GM12873 (cell line): ENCODE measurements at regions not wholly inside any gene's neighbourhood (a gene's known extent, or its start where the extent isn't known, plus 50 kb on each side); places are given as distances from the start of the nearest gene placed in this dataset.

Experiments
- TF ChIP-seq, protein P1 (sequence below): IDR thresholded peaks from 2 replicates; pipeline ENCODE4 v1.5.1; 2012; ENCODE audit warnings: low read depth, mild to moderate bottlenecking, moderate library complexity, low read length, control low read depth; ENCODE audit not compliant: insufficient read depth; ENCODE audit errors: missing control alignments

DNA sequence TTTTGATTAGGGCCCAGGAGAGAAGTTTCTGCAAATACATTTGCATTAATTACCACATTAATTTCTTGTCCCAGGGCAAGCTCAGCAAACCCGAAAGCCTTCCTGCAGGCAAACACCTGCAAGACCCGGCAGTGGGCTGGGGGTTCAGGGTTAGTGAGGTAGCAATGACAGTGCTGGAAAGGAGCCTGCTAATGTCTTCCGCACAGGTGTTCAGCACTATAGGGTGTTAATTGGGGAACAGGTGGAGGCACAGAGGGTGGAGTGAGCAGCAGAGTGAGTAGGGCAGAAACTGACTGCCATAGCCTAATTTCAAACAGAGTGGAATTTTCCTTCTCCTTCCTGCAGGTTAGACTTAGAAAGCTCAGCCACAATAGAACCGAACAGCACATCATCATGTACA lies 50.9 kb upstream of the UBASH3B start:
- TF ChIP-seq, protein P1, sequence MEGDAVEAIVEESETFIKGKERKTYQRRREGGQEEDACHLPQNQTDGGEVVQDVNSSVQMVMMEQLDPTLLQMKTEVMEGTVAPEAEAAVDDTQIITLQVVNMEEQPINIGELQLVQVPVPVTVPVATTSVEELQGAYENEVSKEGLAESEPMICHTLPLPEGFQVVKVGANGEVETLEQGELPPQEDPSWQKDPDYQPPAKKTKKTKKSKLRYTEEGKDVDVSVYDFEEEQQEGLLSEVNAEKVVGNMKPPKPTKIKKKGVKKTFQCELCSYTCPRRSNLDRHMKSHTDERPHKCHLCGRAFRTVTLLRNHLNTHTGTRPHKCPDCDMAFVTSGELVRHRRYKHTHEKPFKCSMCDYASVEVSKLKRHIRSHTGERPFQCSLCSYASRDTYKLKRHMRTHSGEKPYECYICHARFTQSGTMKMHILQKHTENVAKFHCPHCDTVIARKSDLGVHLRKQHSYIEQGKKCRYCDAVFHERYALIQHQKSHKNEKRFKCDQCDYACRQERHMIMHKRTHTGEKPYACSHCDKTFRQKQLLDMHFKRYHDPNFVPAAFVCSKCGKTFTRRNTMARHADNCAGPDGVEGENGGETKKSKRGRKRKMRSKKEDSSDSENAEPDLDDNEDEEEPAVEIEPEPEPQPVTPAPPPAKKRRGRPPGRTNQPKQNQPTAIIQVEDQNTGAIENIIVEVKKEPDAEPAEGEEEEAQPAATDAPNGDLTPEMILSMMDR = no peak

DNA sequence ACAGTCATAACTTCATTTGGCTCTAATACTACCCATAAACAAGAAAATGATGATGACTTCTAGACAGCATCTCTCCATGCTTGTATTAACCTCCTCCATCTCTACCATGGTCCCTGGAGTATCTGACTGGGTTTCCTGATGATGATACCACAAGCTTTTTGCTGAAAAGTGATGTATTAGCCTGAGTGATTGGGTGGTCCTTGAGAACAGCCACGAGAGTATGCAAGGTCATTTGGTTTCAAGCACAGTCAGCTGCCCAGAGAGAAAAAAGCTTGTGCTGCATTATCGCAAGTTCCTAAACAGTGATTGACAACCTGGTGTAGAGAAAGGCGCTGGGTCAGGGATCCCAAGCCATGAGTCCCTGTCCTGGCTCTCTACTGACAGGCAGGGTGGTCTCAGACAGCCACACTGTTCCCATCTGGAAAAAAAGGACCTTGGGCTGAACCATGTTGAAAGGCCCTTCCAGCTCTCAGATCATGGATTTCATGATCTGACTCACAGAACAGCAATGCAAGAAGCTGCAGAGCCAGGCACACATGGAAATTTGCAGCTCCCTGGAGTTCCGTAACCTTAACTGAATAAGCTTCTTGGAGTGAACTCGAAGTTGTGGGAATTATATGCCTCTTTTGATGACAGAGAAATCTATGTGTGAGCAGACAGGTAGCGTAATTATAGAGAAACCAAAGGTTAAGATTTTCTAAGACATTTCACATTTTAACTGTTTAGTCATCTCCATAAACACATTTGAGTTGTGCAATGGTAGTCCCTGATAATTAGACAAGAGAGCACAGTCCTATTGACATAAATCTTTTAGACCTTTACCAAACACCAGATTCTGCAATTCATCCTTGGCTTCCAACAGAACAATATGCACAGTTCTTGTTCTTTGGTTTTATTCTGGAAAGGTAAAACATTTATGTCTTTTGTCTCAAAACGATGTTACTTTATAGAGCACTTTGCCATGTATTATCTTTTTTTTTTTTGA lies 54.1 kb upstream of the UBASH3B start:
- TF ChIP-seq, protein P1 = no peak

DNA sequence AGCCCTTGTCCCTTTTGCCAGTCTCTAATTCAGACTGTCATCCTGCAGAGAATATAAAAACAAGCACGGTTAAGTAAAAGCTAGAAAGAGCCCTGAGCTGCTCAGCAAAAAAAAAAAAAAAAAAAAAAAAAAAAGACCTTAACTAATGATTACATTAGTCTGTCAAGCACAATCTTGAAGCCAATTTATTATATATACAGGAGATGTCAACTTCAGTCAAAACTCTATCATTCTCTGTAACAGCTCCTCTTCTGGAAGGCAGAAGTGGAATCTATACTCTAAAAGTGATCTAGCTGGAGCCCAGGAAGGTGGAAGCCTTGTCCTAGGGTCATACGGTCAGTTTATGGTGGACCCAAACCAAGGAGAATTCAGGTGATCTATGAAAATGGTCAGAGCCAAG lies 55.2 kb upstream of the UBASH3B start:
- TF ChIP-seq, protein P1 = no peak

DNA sequence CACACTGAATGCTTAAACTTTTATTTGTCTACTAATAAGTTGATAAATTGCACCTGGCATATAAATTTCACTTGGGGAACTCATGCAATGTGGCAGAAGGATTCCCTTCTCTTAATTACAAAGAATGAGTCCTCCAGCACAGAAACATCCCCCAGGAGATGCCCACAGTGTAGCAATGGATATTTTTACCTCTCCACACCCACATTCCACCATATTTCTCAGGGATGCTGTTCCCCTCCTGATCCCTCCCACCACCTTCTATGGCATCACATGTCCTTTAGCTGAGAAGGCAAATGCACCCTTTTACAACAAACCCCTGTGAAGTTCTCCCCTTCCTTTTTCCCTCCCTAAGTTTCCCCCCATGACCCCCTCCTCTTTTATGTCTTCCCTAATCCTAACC lies 56.1 kb upstream of the UBASH3B start:
- TF ChIP-seq, protein P1 = no peak

DNA sequence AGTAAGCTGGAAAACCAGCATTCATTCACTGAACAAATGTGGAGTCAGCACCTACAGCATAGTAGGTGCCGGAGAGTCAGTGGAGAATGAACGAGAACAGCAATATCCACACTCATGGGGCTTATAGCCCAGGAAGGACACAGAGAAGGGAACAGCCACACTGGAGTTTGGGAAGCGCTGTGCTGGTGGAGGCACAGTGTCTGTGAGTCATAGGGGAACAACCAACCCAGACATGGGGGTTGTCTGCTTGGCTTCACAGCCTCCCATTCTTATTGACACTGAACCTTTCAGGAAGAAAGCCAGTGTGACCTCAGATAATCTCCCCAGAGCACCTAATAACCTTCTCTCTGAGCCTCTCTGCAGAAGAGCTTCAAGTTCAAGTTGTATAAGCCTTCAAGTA lies 56.6 kb upstream of the UBASH3B start:
- TF ChIP-seq, protein P1 = no peak

DNA sequence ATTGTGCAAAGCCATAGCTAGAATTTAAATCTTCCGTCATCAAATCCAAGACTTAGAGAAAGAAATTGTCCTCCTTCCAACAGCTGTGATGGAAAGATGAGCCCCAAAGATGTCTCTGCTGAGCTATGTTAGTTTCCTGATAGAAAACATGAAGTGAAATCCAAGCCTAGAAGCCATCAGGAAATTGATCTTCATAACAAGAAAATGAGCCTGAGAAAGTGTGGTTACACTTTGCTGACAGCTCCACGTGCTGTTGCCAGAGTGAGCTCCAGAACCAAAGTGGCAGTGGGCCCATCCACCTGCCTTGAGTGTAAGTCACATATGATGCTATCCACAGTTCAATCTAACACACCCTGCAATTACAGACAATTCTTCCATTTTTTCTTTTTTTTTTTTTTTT lies 58.0 kb upstream of the UBASH3B start:
- TF ChIP-seq, protein P1 = no peak

DNA sequence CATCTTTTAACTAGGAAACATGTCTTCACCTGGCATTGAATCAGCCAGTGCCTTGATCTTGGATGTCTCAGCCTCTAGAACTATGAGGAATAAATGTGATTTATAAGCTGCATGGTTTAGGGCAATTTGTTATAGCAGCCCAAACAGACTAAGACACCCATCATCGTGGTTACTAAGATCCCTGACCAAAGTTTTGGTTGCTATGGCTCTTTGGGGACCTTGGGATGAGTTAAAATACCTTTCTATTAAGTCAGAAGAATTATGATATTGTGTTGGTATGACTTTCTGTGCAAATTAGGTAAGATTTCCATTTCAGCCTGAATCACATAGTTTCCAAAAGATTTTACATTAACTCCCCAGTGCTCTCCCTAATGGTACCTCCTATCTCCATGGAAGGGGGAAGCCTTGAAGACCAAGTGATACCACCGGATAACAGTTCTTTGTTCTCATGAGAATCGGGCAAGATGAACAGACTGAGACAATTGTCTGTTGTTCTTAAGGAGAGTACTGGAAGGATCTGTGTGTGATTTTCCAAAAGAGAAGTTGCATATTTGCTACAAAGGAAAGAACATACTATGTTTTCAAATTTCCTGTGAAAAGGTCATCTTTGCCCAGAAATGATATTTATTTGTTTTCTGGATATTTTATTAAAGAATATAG lies 60.4 kb upstream of the UBASH3B start:
- TF ChIP-seq, protein P1 = no peak
